K562 (cell line): ENCODE measurements at regions not wholly inside any gene's neighbourhood (a gene's known extent, or its start where the extent isn't known, plus 50 kb on each side); places are given as distances from the start of the nearest gene placed in this dataset.

Source experiments
- ATAC-seq: fragments of 200-7000 bp; cut with Tn5 transposase; 3 replicates; pipeline ENCODE4 v1.9.1; 2020; ENCODE audit warnings: moderate library complexity
- BruUV-seq: library from RNA; stranded (reverse); fragments of 400-500 nt; replicated peaks from 2 replicates; lab custom pipeline; 2021; lab: Mats Ljungman, UMichigan
- CTCF ChIA-PET: fragments of 300-600 bp; formaldehyde crosslinking; extraction: SDS; loops from one replicate; lab custom pipeline; 2021; ENCODE audit warnings: low intra/inter-chr PET ratio; lab: Yijun Ruan, JAX
- POLR2A ChIA-PET: fragments of 300-600, 350-650 bp; sonication (Branson Sonifier 250); formaldehyde crosslinking; extraction: SDS; loops from one replicate; lab custom pipeline; 2021; ENCODE audit warnings: antibody characterized with exemption, inconsistent platforms; lab: Yijun Ruan, JAX
- DNase-seq, 4 experiments: peaks; one replicate each; pipeline versions ENCODE4 v3.0.0 to v3.0.0-alpha.2; 2011 to 2018; ENCODE audit warnings: low spot score in 3 of 4, mixed read lengths in 3 of 4; ENCODE audit errors: extremely low read depth in 1 of 4
- FAIRE-seq: peaks from 2 replicates; lab custom pipeline; 2011; peaks lifted over from hg19 to GRCh38; lab: Jason Lieb, UNC
- H2AFZ ChIP-seq: 2 replicates; pipeline ENCODE4 v1.6.0; 2011; ENCODE audit warnings: low read depth, low read length, control low read depth, inconsistent platforms
- H3K27ac ChIP-seq: fragments of 200-600 bp; 3 replicates; pipeline ENCODE4 v1.8.0; 2011; ENCODE audit warnings: low read depth, mild to moderate bottlenecking, control low read depth, inconsistent platforms, low read length, moderate library complexity, mixed read lengths; ENCODE audit errors: extremely low read depth
- H3K27me3 ChIP-seq, 2 experiments: fragments of 300-600 bp in 1 of 2; 2 replicates in 1 of 2; 3 replicates in 1 of 2; pipeline versions ENCODE4 v1.6.0 to v1.8.0; 2011; ENCODE audit warnings: inconsistent platforms in 2 of 2, low read length in 2 of 2, mild to moderate bottlenecking in 1 of 2, mixed read lengths in 1 of 2, moderate library complexity in 1 of 2; ENCODE audit not compliant: control insufficient read depth in 2 of 2, insufficient read depth in 2 of 2
- H3K36me3 ChIP-seq: fragments of 300-600 bp; 3 replicates; pipeline ENCODE4 v1.8.0; 2011; ENCODE audit warnings: mild to moderate bottlenecking, low read length, inconsistent platforms; ENCODE audit not compliant: control insufficient read depth, insufficient read depth
- H3K4me1 ChIP-seq, 2 experiments: fragments of 200-600 bp in 1 of 2; replicated peaks in 1 of 2; 2 replicates in 1 of 2; 3 replicates in 1 of 2; pipeline versions ENCODE4 v1.5.1 to v1.8.0; 2011; ENCODE audit warnings: inconsistent platforms in 2 of 2, low read length in 2 of 2, mild to moderate bottlenecking in 1 of 2, mixed read lengths in 1 of 2, moderate library complexity in 1 of 2; ENCODE audit not compliant: control insufficient read depth in 2 of 2, insufficient read depth in 2 of 2
- H3K4me2 ChIP-seq: 2 replicates; pipeline ENCODE4 v1.6.1; 2011; ENCODE audit warnings: low read length, control low read depth, inconsistent platforms, mixed read lengths; ENCODE audit not compliant: insufficient read depth
- H3K4me3 ChIP-seq: fragments of 200-600 bp; sonication (generic), shearing (Covaris generic); 2 replicates; pipeline ENCODE4 v1.5.1; 2016; ENCODE audit warnings: control low read depth, inconsistent platforms
- H3K79me2 ChIP-seq: fragments of 200-600 bp; 3 replicates; pipeline ENCODE4 v1.8.0; 2011; ENCODE audit warnings: low read length, inconsistent platforms; ENCODE audit not compliant: control insufficient read depth, insufficient read depth
- H3K9ac ChIP-seq, 2 experiments: 2 replicates each; pipeline versions ENCODE4 v1.6.0 to v1.6.1; 2011; ENCODE audit warnings: low read depth in 2 of 2, low read length in 2 of 2, control low read depth in 1 of 2, inconsistent platforms in 1 of 2, mild to moderate bottlenecking in 1 of 2, mixed read lengths in 1 of 2; ENCODE audit not compliant: insufficient read depth in 1 of 2
- H3K9me1 ChIP-seq: one replicate; pipeline ENCODE4 v1.6.0; 2011; ENCODE audit warnings: inconsistent platforms, mild to moderate bottlenecking, low read length, moderate library complexity; ENCODE audit not compliant: control insufficient read depth, insufficient read depth
- H3K9me3 ChIP-seq: replicated peaks from 2 replicates; pipeline ENCODE4 v1.5.1; 2011; ENCODE audit warnings: low read depth, low read length, inconsistent platforms; ENCODE audit not compliant: control insufficient read depth, insufficient read depth
- H4K20me1 ChIP-seq: replicated peaks from 2 replicates; pipeline ENCODE4 v1.6.1; 2011; ENCODE audit warnings: low read length, inconsistent platforms, mixed read lengths; ENCODE audit not compliant: control insufficient read depth, insufficient read depth
- CBFA2T2 ChIP-seq: fragments of 450-650 bp; conservative IDR thresholded peaks from 2 replicates; pipeline ENCODE4 v1.6.1; 2017; ENCODE audit warnings: mild to moderate bottlenecking
- EHMT2 ChIP-seq: fragments of 450-650 bp; IDR thresholded peaks from 2 replicates; pipeline ENCODE4 v1.6.1; 2018; ENCODE audit warnings: antibody characterized with exemption
- ELK1 ChIP-seq: sonication (generic); formaldehyde crosslinking; IDR thresholded peaks from 2 replicates; pipeline ENCODE4 v1.8.1; 2022; ENCODE audit warnings: missing genetic modification reagents
- HDAC6 ChIP-seq: IDR thresholded peaks from 2 replicates; pipeline ENCODE4 v1.6.1; 2012; ENCODE audit warnings: low read depth, mild to moderate bottlenecking, control low read depth, inconsistent platforms, low read length, moderate library complexity
- HNRNPH1 ChIP-seq: fragments of 200-400 bp; formaldehyde crosslinking; optimal IDR thresholded peaks from 2 replicates; pipeline ENCODE3; 2017; ENCODE audit warnings: low read depth, mild to moderate bottlenecking, low read length, moderate library complexity
- KLF1 ChIP-seq: fragments of 450-650 bp; IDR thresholded peaks from 2 replicates; pipeline ENCODE4 v1.6.1; 2016; ENCODE audit warnings: missing genetic modification characterization, missing compliant biosample characterization
- MCM3 ChIP-seq: fragments of 450-650 bp; IDR thresholded peaks from 2 replicates; pipeline ENCODE4 v1.6.1; 2016
- MIER1 ChIP-seq: fragments of 450-650 bp; IDR thresholded peaks from 2 replicates; pipeline ENCODE4 v1.6.1; 2016; ENCODE audit warnings: antibody characterized with exemption, mild to moderate bottlenecking, low read depth
- NR1H2 ChIP-seq: sonication (generic); formaldehyde crosslinking; IDR thresholded peaks from 2 replicates; pipeline ENCODE4 v1.4.0; 2020; ENCODE audit warnings: mild to moderate bottlenecking, missing genetic modification reagents
- RBM15 ChIP-seq: fragments of 200-400 bp; formaldehyde crosslinking; IDR thresholded peaks from 2 replicates; pipeline ENCODE4 v1.6.1; 2018; ENCODE audit warnings: mild to moderate bottlenecking, low read length, moderate library complexity; ENCODE audit not compliant: insufficient read depth
- RBM25 ChIP-seq: fragments of 200-400 bp; formaldehyde crosslinking; IDR thresholded peaks from 2 replicates; pipeline ENCODE4 v1.6.1; 2018; ENCODE audit warnings: low read length, low read depth, moderate library complexity; ENCODE audit not compliant: severe bottlenecking
- RBM39 ChIP-seq: fragments of 200-400 bp; formaldehyde crosslinking; optimal IDR thresholded peaks from 2 replicates; pipeline ENCODE3; 2018; ENCODE audit warnings: low read depth, low read length
- SNRNP70 ChIP-seq: fragments of 200-400 bp; formaldehyde crosslinking; optimal IDR thresholded peaks from 2 replicates; pipeline ENCODE3; 2017; ENCODE audit warnings: low read depth, low read length
- TBP ChIP-seq: optimal IDR thresholded peaks from 2 replicates; pipeline ENCODE3; 2011; ENCODE audit warnings: low read depth, low read length, improper control_type of control experiment
- ZFPM2 ChIP-seq: fragments of 250-450 bp; sonication (Bioruptor Pico); IDR thresholded peaks from 2 replicates; pipeline ENCODE4 v1.5.1; 2022; ENCODE audit warnings: mild to moderate bottlenecking
- ZNF764 ChIP-seq: fragments of 250-450 bp; sonication (Bioruptor Pico); IDR thresholded peaks from 2 replicates; pipeline ENCODE4 v1.4.0; 2020; ENCODE audit warnings: low read depth, mild to moderate bottlenecking, moderate library complexity
- WGBS: fragments of 100-300 bp; shearing (Covaris generic); methylation state at CpG from one replicate; pipeline ENCODE4 v1.1.6; 2016; ENCODE audit warnings: low coverage, mixed read lengths; ENCODE audit not compliant: insufficient coverage; ENCODE audit errors: missing lambda C conversion rate; 5-methylcytosine and 5-hydroxymethylcytosine counted together
- in situ Hi-C: fragments of 300-500 bp; cut with MboI; formaldehyde crosslinking; loops from 4 replicates; pipeline ENCODE4 v1.15.0; 2018; ENCODE audit warnings: inconsistent platforms, mixed read lengths
- intact Hi-C: fragments of 100-400 bp; cut with micrococcal nuclease; formaldehyde crosslinking; loops from 2 replicates; pipeline ENCODE4 v1.14.2; 2022

- no peak for DNase-seq
- H3K27me3 ChIP-seq: no peaks in the 10 kb centered on the region
- no peaks in the 10 kb centered on the region for H3K79me2 ChIP-seq
- intact Hi-C loops: no loop called here
- H3K9me1 ChIP-seq: no peaks in the 10 kb centered on the region
- H3K4me3 ChIP-seq: no peak overlapping the region
- H3K4me2 ChIP-seq: no peak overlapping the region
- H3K27ac ChIP-seq: no peak overlapping the region
- no peaks in the 10 kb centered on the region for H3K36me3 ChIP-seq
- TF ChIP-seq RBM39: no peak
- no peak for TF ChIP-seq RBM15
- TF ChIP-seq, all 486 proteins: peak for 0
- no TSS peak for BruUV-seq
- Histone ChIP-seq H3K9me3 (no peaks in the 10 kb centered on the region), H3K4me1 (no peaks in the 10 kb centered on the region), H2AFZ (no peak overlapping the region), H4K20me1 (no peaks in the 10 kb centered on the region), H3K9ac (no peak overlapping the region)
- CTCF ChIA-PET: no interaction called here
- in situ Hi-C loops: no loop called here
- FAIRE-seq (no peak), ATAC-seq (no peak)
- POLR2A ChIA-PET: no interaction called here
These were observed 189.0 kb upstream of the FRMD6 start for GRCh38 chr14:51462706-51463105.

GRCh38 chr14:51463461-51463860 lies 188.2 kb upstream of the FRMD6 start:
- no peaks in the 10 kb centered on the region for H3K4me1 ChIP-seq
- no peaks in the 10 kb centered on the region for H3K36me3 ChIP-seq
- BruUV-seq: no TSS peak
- no peaks in the 10 kb centered on the region for H4K20me1 ChIP-seq
- H3K4me2 ChIP-seq: no peak overlapping the region
- intact Hi-C loops: no loop called here
- CTCF ChIA-PET: no interaction called here
- POLR2A ChIA-PET: no interaction called here
- no peak overlapping the region for H3K9ac ChIP-seq
- WGBS: 0% methylated on average over 1 of the region's 1 CpG
- H3K27ac ChIP-seq: no peak overlapping the region
- H3K9me1 ChIP-seq: no peaks in the 10 kb centered on the region
- no peaks in the 10 kb centered on the region for H3K79me2 ChIP-seq
- ATAC-seq: no peak
- no peak overlapping the region for H2AFZ ChIP-seq
- in situ Hi-C loops: no loop called here
- no peak for DNase-seq
- no peaks in the 10 kb centered on the region for H3K27me3 ChIP-seq
- no peaks in the 10 kb centered on the region for H3K9me3 ChIP-seq
- H3K4me3 ChIP-seq: no peak overlapping the region
- FAIRE-seq: no peak
- TF ChIP-seq MCM3 (no peak), SNRNP70 (no peak), ZNF764 (CRISPR knock-in tag) (no peak), ELK1 (CRISPR knock-in tag) (no peak), TBP (no peak), KLF1 (no peak), NR1H2 (no peak), ZFPM2 (no peak), MIER1 (no peak), HNRNPH1 (no peak), HDAC6 (no peak), EHMT2 (no peak), RBM25 (no peak), CBFA2T2 (no peak)
